ENCODE measurements at regions not wholly inside any gene's neighbourhood (a gene's known extent, or its start where the extent isn't known, plus 50 kb on each side); places are given as distances from the start of the nearest gene placed in this dataset.

- no peaks in the 10 kb centered on the region for H3K36me3 Mint-ChIP-seq (ENCODE audit: low read depth)
- no peak overlapping the region for H3K4me3 Mint-ChIP-seq (ENCODE audit: low read depth)
- peaks cover 29% of the 10 kb centered on the region for H3K27me3 Mint-ChIP-seq (ENCODE audit: low read depth)
- peaks cover 10% of the 10 kb centered on the region for H3K4me1 Mint-ChIP-seq (ENCODE audit: low read depth)
- H3K27ac Mint-ChIP-seq = no peak overlapping the region
- no peak for DNase-seq (ENCODE audit: low spot score)
- H3K9me3 Mint-ChIP-seq = no peaks in the 10 kb centered on the region
- intact Hi-C loops (cut with micrococcal nuclease) = no loop called here
These were observed 388.5 kb upstream of the TNRC6C start for GRCh38 chr17:77569846-77570564.

- intact Hi-C loops (cut with micrococcal nuclease) = no loop called here
- H3K4me3 Mint-ChIP-seq (ENCODE audit: low read depth) = no peak overlapping the region
- H3K27ac Mint-ChIP-seq = no peak overlapping the region
- DNase-seq (ENCODE audit: low spot score) = no peak
- H3K27me3 Mint-ChIP-seq (ENCODE audit: low read depth) = peaks cover 32% of the 10 kb centered on the region
- peaks cover 10% of the 10 kb centered on the region for H3K4me1 Mint-ChIP-seq (ENCODE audit: low read depth)
- no peaks in the 10 kb centered on the region for H3K9me3 Mint-ChIP-seq
- no peaks in the 10 kb centered on the region for H3K36me3 Mint-ChIP-seq (ENCODE audit: low read depth)
These were observed 388.0 kb upstream of the TNRC6C start for GRCh38 chr17:77570565-77570898.

- Mint-ChIP-seq H3K27me3 (ENCODE audit: low read depth) (peaks cover 29% of the 10 kb centered on the region), H3K4me3 (ENCODE audit: low read depth) (no peak overlapping the region), H3K4me1 (ENCODE audit: low read depth) (peaks cover 10% of the 10 kb centered on the region), H3K9me3 (no peaks in the 10 kb centered on the region), H3K27ac (no peak overlapping the region), H3K36me3 (ENCODE audit: low read depth) (no peaks in the 10 kb centered on the region)
- intact Hi-C loops (cut with micrococcal nuclease) = no loop called here
- no peak for DNase-seq (ENCODE audit: low spot score)
These were observed 387.1 kb upstream of the TNRC6C start for GRCh38 chr17:77571155-77571981.

- intact Hi-C loops (cut with micrococcal nuclease) = no loop called here
- H3K4me3 Mint-ChIP-seq (ENCODE audit: low read depth) = peak overlapping the region; percentile 43
- H3K9me3 Mint-ChIP-seq = no peaks in the 10 kb centered on the region
These were observed 386.4 kb upstream of the TNRC6C start for GRCh38 chr17:77572065-77572601.

GRCh38 chr17:77572851-77573250, 385.7 kb upstream of the TNRC6C start:
- Mint-ChIP-seq H3K4me3 (ENCODE audit: low read depth) (no peak overlapping the region), H3K27ac (no peak overlapping the region), H3K4me1 (ENCODE audit: low read depth) (peaks cover 10% of the 10 kb centered on the region), H3K36me3 (ENCODE audit: low read depth) (no peaks in the 10 kb centered on the region), H3K27me3 (ENCODE audit: low read depth) (peaks cover 26% of the 10 kb centered on the region), H3K9me3 (no peaks in the 10 kb centered on the region)
- no peak for DNase-seq (ENCODE audit: low spot score)
- intact Hi-C loops (cut with micrococcal nuclease) = no loop called here

More at GRCh38 chr17:77572065-77572601, 386.4 kb upstream of the TNRC6C start:
- Mint-ChIP-seq H3K36me3 (ENCODE audit: low read depth) (no peaks in the 10 kb centered on the region), H3K4me1 (ENCODE audit: low read depth) (peaks cover 10% of the 10 kb centered on the region), H3K27me3 (ENCODE audit: low read depth) (peaks cover 31% of the 10 kb centered on the region), H3K27ac (no peak overlapping the region)
- DNase-seq (ENCODE audit: low spot score) = no peak

- DNase-seq (ENCODE audit: low spot score) = no peak
These were observed 381.0 kb upstream of the TNRC6C start for GRCh38 chr17:77577491-77577890.

GRCh38 chr17:77579131-77579530, 379.4 kb upstream of the TNRC6C start:
- Mint-ChIP-seq H3K27me3 (ENCODE audit: low read depth) (peaks cover 12% of the 10 kb centered on the region), H3K4me1 (ENCODE audit: low read depth) (peaks cover 6% of the 10 kb centered on the region), H3K27ac (no peak overlapping the region), H3K4me3 (ENCODE audit: low read depth) (no peak overlapping the region), H3K9me3 (no peaks in the 10 kb centered on the region), H3K36me3 (ENCODE audit: low read depth) (no peaks in the 10 kb centered on the region)
- no peak for DNase-seq (ENCODE audit: low spot score)
- intact Hi-C loops (cut with micrococcal nuclease) = no loop called here

More at GRCh38 chr17:77577491-77577890, 381.0 kb upstream of the TNRC6C start:
- no peak overlapping the region for H3K4me3 Mint-ChIP-seq (ENCODE audit: low read depth)
- H3K4me1 Mint-ChIP-seq (ENCODE audit: low read depth) = peaks cover 7% of the 10 kb centered on the region
- peaks cover 21% of the 10 kb centered on the region for H3K27me3 Mint-ChIP-seq (ENCODE audit: low read depth)
- intact Hi-C loops (cut with micrococcal nuclease) = no loop called here
- no peaks in the 10 kb centered on the region for H3K9me3 Mint-ChIP-seq
- no peaks in the 10 kb centered on the region for H3K36me3 Mint-ChIP-seq (ENCODE audit: low read depth)
- no peak overlapping the region for H3K27ac Mint-ChIP-seq

- H3K36me3 Mint-ChIP-seq (ENCODE audit: low read depth) = no peaks in the 10 kb centered on the region
- no peak overlapping the region for H3K4me3 Mint-ChIP-seq (ENCODE audit: low read depth)
- H3K9me3 Mint-ChIP-seq = no peaks in the 10 kb centered on the region
- no peak for DNase-seq (ENCODE audit: low spot score)
- intact Hi-C loops (cut with micrococcal nuclease) = no loop called here
- no peak overlapping the region for H3K27ac Mint-ChIP-seq
- H3K4me1 Mint-ChIP-seq (ENCODE audit: low read depth) = peaks cover 6% of the 10 kb centered on the region
- peaks cover 10% of the 10 kb centered on the region for H3K27me3 Mint-ChIP-seq (ENCODE audit: low read depth)
These were observed 378.8 kb upstream of the TNRC6C start for GRCh38 chr17:77579682-77580081.

GRCh38 chr17:77580531-77581270, 377.8 kb upstream of the TNRC6C start:
- Mint-ChIP-seq H3K36me3 (ENCODE audit: low read depth) (no peaks in the 10 kb centered on the region), H3K27ac (no peak overlapping the region), H3K27me3 (ENCODE audit: low read depth) (peaks cover 11% of the 10 kb centered on the region), H3K4me1 (ENCODE audit: low read depth) (peaks cover 6% of the 10 kb centered on the region), H3K9me3 (no peaks in the 10 kb centered on the region), H3K4me3 (ENCODE audit: low read depth) (no peak overlapping the region)
- intact Hi-C loops (cut with micrococcal nuclease) = no loop called here
- DNase-seq (ENCODE audit: low spot score) = no peak

GRCh38 chr17:77581480-77581879, 377.0 kb upstream of the TNRC6C start:
- DNase-seq (ENCODE audit: low spot score) = no peak
- Mint-ChIP-seq H3K9me3 (no peaks in the 10 kb centered on the region), H3K4me3 (ENCODE audit: low read depth) (no peak overlapping the region), H3K27me3 (ENCODE audit: low read depth) (peaks cover 18% of the 10 kb centered on the region), H3K36me3 (ENCODE audit: low read depth) (no peaks in the 10 kb centered on the region), H3K4me1 (ENCODE audit: low read depth) (peaks cover 6% of the 10 kb centered on the region), H3K27ac (no peak overlapping the region)
- intact Hi-C loops (cut with micrococcal nuclease) = no loop called here

GRCh38 chr17:77585142-77585860, 373.2 kb upstream of the TNRC6C start:
- Mint-ChIP-seq H3K4me3 (ENCODE audit: low read depth) (no peak overlapping the region), H3K27me3 (ENCODE audit: low read depth) (peaks cover 33% of the 10 kb centered on the region), H3K36me3 (ENCODE audit: low read depth) (no peaks in the 10 kb centered on the region), H3K27ac (no peak overlapping the region), H3K9me3 (peaks cover 10% of the 10 kb centered on the region), H3K4me1 (ENCODE audit: low read depth) (no peaks in the 10 kb centered on the region)
- DNase-seq (ENCODE audit: low spot score) = no peak
- intact Hi-C loops (cut with micrococcal nuclease) = no loop called here

Measured in activated T-helper 2 cell treated with anti-CD3 and anti-CD28 coated beads, Interferon-gamma antibody, Interleukin-2, Interleukin-4, amounts not matched to agents 10 μg/mL and 5 μg/mL and 100 μg/mL, durations not matched to agents 14 hours and 24 hours and 36 hours (primary cell).